ENCODE measurements at regions not wholly inside any gene's neighbourhood (a gene's known extent, or its start where the extent isn't known, plus 50 kb on each side); places are given as distances from the start of the nearest gene placed in this dataset.

DNA sequence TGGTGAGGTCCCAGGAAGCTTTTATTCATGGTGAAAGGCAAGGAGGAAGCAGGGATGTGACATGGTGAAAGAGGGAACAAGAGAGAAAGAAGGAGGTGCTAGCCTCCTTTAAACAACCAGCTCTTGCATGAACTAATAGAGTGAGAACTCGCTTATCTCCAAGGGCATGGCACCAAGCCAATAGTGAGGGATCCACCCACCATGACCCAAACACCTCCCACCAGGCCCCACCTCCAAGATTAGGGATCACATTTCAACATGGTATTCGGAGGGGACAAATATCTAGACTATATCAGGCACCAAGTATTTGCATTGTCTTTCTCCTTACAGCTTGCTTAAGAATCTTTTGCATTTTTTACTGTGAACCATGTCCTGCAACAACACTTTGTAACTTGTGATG, 91.9 kb upstream of the DHRS4 start (continued):
- TF ChIP-seq HOXD13 (CRISPR knock-in tag; IDR thresholded peaks at IDR 0.05; ENCODE audit: borderline replicate concordance) (no peak), ZNF785 (tag by site-specific recombination; IDR thresholded peaks at IDR 0.05) (no peak), ZBTB48 (tag by site-specific recombination; IDR thresholded peaks at IDR 0.05) (peak; percentile 72)
- TF ChIP-seq, protein P1, sequence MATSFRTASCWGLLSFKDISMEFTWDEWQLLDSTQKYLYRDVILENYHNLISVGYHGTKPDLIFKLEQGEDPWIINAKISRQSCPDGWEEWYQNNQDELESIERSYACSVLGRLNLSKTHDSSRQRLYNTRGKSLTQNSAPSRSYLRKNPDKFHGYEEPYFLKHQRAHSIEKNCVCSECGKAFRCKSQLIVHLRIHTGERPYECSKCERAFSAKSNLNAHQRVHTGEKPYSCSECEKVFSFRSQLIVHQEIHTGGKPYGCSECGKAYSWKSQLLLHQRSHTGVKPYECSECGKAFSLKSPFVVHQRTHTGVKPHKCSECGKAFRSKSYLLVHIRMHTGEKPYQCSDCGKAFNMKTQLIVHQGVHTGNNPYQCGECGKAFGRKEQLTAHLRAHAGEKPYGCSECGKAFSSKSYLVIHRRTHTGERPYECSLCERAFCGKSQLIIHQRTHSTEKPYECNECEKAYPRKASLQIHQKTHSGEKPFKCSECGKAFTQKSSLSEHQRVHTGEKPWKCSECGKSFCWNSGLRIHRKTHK (tag by site-specific recombination; IDR thresholded peaks at IDR 0.05) = no peak

DNA sequence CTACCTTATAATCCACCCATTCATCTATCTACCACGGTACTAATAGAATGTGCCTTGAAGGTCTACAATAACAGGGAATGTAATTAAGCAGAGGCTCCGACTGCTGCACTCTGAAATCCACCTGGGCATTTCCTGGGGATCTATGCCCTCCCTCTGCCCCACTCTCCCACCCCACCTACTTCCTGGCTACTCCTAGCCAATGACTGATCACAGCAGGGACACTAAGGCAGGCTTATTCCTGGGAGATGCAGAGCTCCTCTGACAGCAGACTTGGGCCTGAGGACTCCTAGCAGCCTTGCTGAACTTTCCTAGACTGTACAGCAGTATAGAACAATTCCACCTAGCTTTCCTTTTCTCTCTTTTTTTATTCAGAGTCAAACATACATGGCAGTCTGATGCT, 91.1 kb upstream of the DHRS4 start:
- no peak overlapping the region for H3K4me3 ChIP-seq (ENCODE audit: low read depth, low read length)
- H3K36me3 ChIP-seq (ENCODE audit: control insufficient read depth in 2 of 2, insufficient read depth in 1 of 2, low read length in 2 of 2) = no peaks in the 10 kb centered on the region
- CTCF ChIA-PET = no interaction called here
- no peaks in the 10 kb centered on the region for H3K9me3 ChIP-seq (ENCODE audit: control insufficient read depth, insufficient read depth, low read depth, low read length)
- H3K4me1 ChIP-seq (ENCODE audit: control insufficient read depth, insufficient read depth, low read length) = peaks cover 7% of the 10 kb centered on the region; the same call in 1 of the 2 replicates
- POLR2A ChIA-PET = no interaction called here
- no peak overlapping the region for H3K27ac ChIP-seq (ENCODE audit: extremely low read depth, low read depth, low read length)
- TF ChIP-seq, protein P2, sequence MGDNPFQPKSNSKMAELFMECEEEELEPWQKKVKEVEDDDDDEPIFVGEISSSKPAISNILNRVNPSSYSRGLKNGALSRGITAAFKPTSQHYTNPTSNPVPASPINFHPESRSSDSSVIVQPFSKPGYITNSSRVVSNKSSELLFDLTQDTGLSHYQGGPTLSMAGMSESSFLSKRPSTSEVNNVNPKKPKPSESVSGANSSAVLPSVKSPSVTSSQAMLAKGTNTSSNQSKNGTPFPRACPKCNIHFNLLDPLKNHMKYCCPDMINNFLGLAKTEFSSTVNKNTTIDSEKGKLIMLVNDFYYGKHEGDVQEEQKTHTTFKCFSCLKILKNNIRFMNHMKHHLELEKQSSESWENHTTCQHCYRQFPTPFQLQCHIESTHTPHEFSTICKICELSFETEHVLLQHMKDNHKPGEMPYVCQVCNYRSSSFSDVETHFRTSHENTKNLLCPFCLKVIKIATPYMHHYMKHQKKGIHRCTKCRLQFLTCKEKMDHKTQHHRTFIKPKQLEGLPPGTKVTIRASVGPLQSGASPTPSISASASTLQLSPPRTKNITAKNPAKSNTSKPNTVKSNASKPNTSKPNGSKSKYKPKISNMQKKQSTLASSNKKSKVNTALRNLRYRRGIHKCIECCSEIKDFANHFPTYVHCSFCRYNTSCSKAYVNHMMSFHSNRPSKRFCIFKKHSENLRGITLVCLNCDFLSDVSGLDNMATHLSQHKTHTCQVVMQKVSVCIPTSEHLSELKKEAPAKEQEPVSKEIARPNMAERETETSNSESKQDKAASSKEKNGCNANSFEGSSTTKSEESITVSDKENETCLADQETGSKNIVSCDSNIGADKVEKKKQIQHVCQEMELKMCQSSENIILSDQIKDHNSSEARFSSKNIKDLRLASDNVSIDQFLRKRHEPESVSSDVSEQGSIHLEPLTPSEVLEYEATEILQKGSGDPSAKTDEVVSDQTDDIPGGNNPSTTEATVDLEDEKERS (tag by site-specific recombination; IDR thresholded peaks at IDR 0.05) = no peak
- TF ChIP-seq GLIS2 (tag by site-specific recombination; IDR thresholded peaks at IDR 0.05) (no peak), MZF1 (tag by site-specific recombination; IDR thresholded peaks at IDR 0.05; ENCODE audit: borderline replicate concordance) (no peak), ZNF274 (IDR thresholded peaks at IDR 0.05; ENCODE audit: low read length) (no peak), ZNF274 (tag by site-specific recombination; IDR thresholded peaks at IDR 0.05; ENCODE audit: borderline replicate concordance) (no peak), GLI2 (tag by site-specific recombination; IDR thresholded peaks at IDR 0.05; ENCODE audit: borderline replicate concordance, low read depth) (no peak), BCL11A (tag by site-specific recombination; IDR thresholded peaks at IDR 0.05; ENCODE audit: low read depth) (no peak), ZNF248 (tag by site-specific recombination; IDR thresholded peaks at IDR 0.05) (no peak), GLIS1 (tag by site-specific recombination; IDR thresholded peaks at IDR 0.05) (no peak), ZNF624 (tag by site-specific recombination; IDR thresholded peaks at IDR 0.05) (no peak), ZNF140 (tag by site-specific recombination; IDR thresholded peaks at IDR 0.05) (no peak), ZNF530 (tag by site-specific recombination; IDR thresholded peaks at IDR 0.05; ENCODE audit: low read depth) (no peak), ZNF175 (tag by site-specific recombination; IDR thresholded peaks at IDR 0.05) (no peak)
- TF ChIP-seq, protein P3, sequence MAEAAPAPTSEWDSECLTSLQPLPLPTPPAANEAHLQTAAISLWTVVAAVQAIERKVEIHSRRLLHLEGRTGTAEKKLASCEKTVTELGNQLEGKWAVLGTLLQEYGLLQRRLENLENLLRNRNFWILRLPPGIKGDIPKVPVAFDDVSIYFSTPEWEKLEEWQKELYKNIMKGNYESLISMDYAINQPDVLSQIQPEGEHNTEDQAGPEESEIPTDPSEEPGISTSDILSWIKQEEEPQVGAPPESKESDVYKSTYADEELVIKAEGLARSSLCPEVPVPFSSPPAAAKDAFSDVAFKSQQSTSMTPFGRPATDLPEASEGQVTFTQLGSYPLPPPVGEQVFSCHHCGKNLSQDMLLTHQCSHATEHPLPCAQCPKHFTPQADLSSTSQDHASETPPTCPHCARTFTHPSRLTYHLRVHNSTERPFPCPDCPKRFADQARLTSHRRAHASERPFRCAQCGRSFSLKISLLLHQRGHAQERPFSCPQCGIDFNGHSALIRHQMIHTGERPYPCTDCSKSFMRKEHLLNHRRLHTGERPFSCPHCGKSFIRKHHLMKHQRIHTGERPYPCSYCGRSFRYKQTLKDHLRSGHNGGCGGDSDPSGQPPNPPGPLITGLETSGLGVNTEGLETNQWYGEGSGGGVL (tag by site-specific recombination; IDR thresholded peaks at IDR 0.05) = no peak
- TF ChIP-seq, protein P4, sequence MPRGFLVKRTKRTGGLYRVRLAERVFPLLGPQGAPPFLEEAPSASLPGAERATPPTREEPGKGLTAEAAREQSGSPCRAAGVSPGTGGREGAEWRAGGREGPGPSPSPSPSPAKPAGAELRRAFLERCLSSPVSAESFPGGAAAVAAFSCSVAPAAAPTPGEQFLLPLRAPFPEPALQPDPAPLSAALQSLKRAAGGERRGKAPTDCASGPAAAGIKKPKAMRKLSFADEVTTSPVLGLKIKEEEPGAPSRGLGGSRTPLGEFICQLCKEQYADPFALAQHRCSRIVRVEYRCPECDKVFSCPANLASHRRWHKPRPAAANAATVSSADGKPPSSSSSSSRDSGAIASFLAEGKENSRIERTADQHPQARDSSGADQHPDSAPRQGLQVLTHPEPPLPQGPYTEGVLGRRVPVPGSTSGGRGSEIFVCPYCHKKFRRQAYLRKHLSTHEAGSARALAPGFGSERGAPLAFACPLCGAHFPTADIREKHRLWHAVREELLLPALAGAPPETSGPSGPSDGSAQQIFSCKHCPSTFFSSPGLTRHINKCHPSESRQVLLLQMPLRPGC (tag by site-specific recombination; IDR thresholded peaks at IDR 0.05) = no peak
- TF ChIP-seq, protein P5, sequence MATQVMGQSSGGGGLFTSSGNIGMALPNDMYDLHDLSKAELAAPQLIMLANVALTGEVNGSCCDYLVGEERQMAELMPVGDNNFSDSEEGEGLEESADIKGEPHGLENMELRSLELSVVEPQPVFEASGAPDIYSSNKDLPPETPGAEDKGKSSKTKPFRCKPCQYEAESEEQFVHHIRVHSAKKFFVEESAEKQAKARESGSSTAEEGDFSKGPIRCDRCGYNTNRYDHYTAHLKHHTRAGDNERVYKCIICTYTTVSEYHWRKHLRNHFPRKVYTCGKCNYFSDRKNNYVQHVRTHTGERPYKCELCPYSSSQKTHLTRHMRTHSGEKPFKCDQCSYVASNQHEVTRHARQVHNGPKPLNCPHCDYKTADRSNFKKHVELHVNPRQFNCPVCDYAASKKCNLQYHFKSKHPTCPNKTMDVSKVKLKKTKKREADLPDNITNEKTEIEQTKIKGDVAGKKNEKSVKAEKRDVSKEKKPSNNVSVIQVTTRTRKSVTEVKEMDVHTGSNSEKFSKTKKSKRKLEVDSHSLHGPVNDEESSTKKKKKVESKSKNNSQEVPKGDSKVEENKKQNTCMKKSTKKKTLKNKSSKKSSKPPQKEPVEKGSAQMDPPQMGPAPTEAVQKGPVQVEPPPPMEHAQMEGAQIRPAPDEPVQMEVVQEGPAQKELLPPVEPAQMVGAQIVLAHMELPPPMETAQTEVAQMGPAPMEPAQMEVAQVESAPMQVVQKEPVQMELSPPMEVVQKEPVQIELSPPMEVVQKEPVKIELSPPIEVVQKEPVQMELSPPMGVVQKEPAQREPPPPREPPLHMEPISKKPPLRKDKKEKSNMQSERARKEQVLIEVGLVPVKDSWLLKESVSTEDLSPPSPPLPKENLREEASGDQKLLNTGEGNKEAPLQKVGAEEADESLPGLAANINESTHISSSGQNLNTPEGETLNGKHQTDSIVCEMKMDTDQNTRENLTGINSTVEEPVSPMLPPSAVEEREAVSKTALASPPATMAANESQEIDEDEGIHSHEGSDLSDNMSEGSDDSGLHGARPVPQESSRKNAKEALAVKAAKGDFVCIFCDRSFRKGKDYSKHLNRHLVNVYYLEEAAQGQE (tag by site-specific recombination; IDR thresholded peaks at IDR 0.05) = no peak
